SK-N-SH (cell line): ENCODE measurements at regions not wholly inside any gene's neighbourhood (a gene's known extent, or its start where the extent isn't known, plus 50 kb on each side); places are given as distances from the start of the nearest gene placed in this dataset.
"Not testable (repeated sequence)": the region's sequence is repeated elsewhere in the genome, so short reads cannot be mapped to it uniquely, and the experiment has no call there.

Experiments used
- CTCF ChIA-PET: fragments of 300-600, 350-600 bp; formaldehyde crosslinking; extraction: SDS; loops from one replicate; lab custom pipeline; 2021; lab: Yijun Ruan, JAX
- POLR2A ChIA-PET: fragments of 350-600 bp; sonication (Branson Sonifier 250); formaldehyde crosslinking; extraction: SDS; loops from one replicate; lab custom pipeline; 2020; ENCODE audit warnings: antibody characterized with exemption, inconsistent platforms; lab: Yijun Ruan, JAX
- DNase-seq: peaks from one replicate; pipeline ENCODE4 v3.0.0; 2012
- H2AFZ ChIP-seq: fragments of 200-600 bp; sonication (generic); 2 replicates; pipeline ENCODE4 v1.8.1; 2016; ENCODE audit warnings: antibody characterized with exemption, mild to moderate bottlenecking, low read depth
- H3F3A ChIP-seq: fragments of 200-600 bp; sonication (generic); replicated peaks from 2 replicates; pipeline ENCODE3; 2016; ENCODE audit warnings: antibody characterized with exemption, mild to moderate bottlenecking; ENCODE audit not compliant: insufficient read depth
- H3K27ac ChIP-seq, 2 experiments: fragments of 200-500 bp in 1 of 2; fragments of 200-600 bp in 1 of 2; sonication (Bioruptor generic) in 1 of 2; sonication (generic), shearing (Covaris generic) in 1 of 2; 2 replicates each; pipeline versions ENCODE4 v1.5.1 to v1.6.1; 2014 to 2016; ENCODE audit warnings: low read depth in 2 of 2, inconsistent platforms in 1 of 2, low read length in 1 of 2, mild to moderate bottlenecking in 1 of 2, mixed read lengths in 1 of 2
- H3K27me3 ChIP-seq: fragments of 200-600 bp; sonication (generic), shearing (Covaris generic); 2 replicates; pipeline ENCODE4 v1.6.1; 2016; ENCODE audit warnings: mixed run types; ENCODE audit not compliant: insufficient read depth
- H3K36me3 ChIP-seq, 2 experiments: fragments of 200-500 bp in 1 of 2; fragments of 200-600 bp in 1 of 2; sonication (Bioruptor generic) in 1 of 2; sonication (generic) in 1 of 2; replicated peaks in 1 of 2; 2 replicates each; pipeline versions ENCODE3 to v1.5.1; 2014 to 2016; ENCODE audit warnings: low read length in 1 of 2, mild to moderate bottlenecking in 1 of 2; ENCODE audit not compliant: insufficient read depth in 2 of 2, control insufficient read depth in 1 of 2
- H3K4me1 ChIP-seq, 2 experiments: fragments of 200-500 bp in 1 of 2; fragments of 200-600 bp in 1 of 2; sonication (Bioruptor generic) in 1 of 2; sonication (generic), shearing (Covaris generic) in 1 of 2; 2 replicates each; pipeline versions ENCODE4 v1.5.1 to v1.6.1; 2014 to 2016; ENCODE audit warnings: low read depth in 1 of 2, low read length in 1 of 2, mixed run types in 1 of 2; ENCODE audit not compliant: insufficient read depth in 2 of 2, control insufficient read depth in 1 of 2
- H3K4me2 ChIP-seq: fragments of 200-600 bp; sonication (generic), shearing (Covaris generic); 2 replicates; pipeline ENCODE4 v1.6.1; 2017; ENCODE audit warnings: mixed run types
- H3K4me3 ChIP-seq, 2 experiments: fragments of 200-500 bp in 1 of 2; fragments of 200-600 bp in 1 of 2; sonication (Bioruptor generic) in 1 of 2; sonication (generic), shearing (Covaris generic) in 1 of 2; 2 replicates each; pipeline versions ENCODE4 v1.5.1 to v1.8.1; 2014 to 2016; ENCODE audit warnings: low read depth in 2 of 2, inconsistent platforms in 1 of 2, low read length in 1 of 2, mild to moderate bottlenecking in 1 of 2, mixed read lengths in 1 of 2, moderate library complexity in 1 of 2
- H3K79me2 ChIP-seq: fragments of 200-600 bp; sonication (generic); 2 replicates; pipeline ENCODE4 v1.8.1; 2017; ENCODE audit warnings: mild to moderate bottlenecking; ENCODE audit not compliant: insufficient read depth
- H3K9ac ChIP-seq: fragments of 200-600 bp; sonication (generic); 2 replicates; pipeline ENCODE4 v1.6.1; 2017; ENCODE audit warnings: mixed run types
- H3K9me2 ChIP-seq: fragments of 200-600 bp; sonication (generic); 2 replicates; pipeline ENCODE4 v1.6.1; 2017; ENCODE audit warnings: mixed run types
- H3K9me3 ChIP-seq: fragments of 200-600 bp; sonication (generic); 2 replicates; pipeline ENCODE4 v1.6.1; 2017; ENCODE audit warnings: mixed run types, mild to moderate bottlenecking, moderate library complexity
- H4K20me1 ChIP-seq: fragments of 200-600 bp; sonication (generic); 2 replicates; pipeline ENCODE4 v1.6.1; 2017; ENCODE audit warnings: mild to moderate bottlenecking, mixed run types; ENCODE audit not compliant: insufficient read depth
- CTCF ChIP-seq: fragments of 200-600 bp; sonication (generic); IDR thresholded peaks from 2 replicates; pipeline ENCODE4 v1.6.1; 2017; ENCODE audit warnings: antibody characterized with exemption, mild to moderate bottlenecking, moderate library complexity
- ELF1 ChIP-seq: IDR thresholded peaks from 2 replicates; pipeline ENCODE4 v1.4.0; 2012
- EP300 ChIP-seq, 2 experiments: IDR thresholded peaks; 2 replicates each; pipeline versions ENCODE4 v1.4.0 to v1.6.1; 2012; ENCODE audit warnings: borderline replicate concordance in 1 of 2, low read depth in 1 of 2, low read length in 1 of 2
- EZH2phosphoT487 ChIP-seq: fragments of 200-600 bp; sonication (generic); IDR thresholded peaks from 2 replicates; pipeline ENCODE4 v1.6.1; 2017; ENCODE audit warnings: low read depth, mixed run types, mild to moderate bottlenecking, antibody characterized with exemption, moderate library complexity, borderline replicate concordance
- FOSL2 ChIP-seq: IDR thresholded peaks from 2 replicates; pipeline ENCODE4 v1.4.0; 2012; ENCODE audit warnings: low read depth, mild to moderate bottlenecking, moderate library complexity, borderline replicate concordance
- FOXM1 ChIP-seq: IDR thresholded peaks from 2 replicates; pipeline ENCODE4 v1.4.0; 2012; ENCODE audit warnings: low read depth, mild to moderate bottlenecking
- GATA2 ChIP-seq: sonication (generic); formaldehyde crosslinking; IDR thresholded peaks from 2 replicates; pipeline ENCODE4 v1.5.0; 2020; ENCODE audit warnings: mild to moderate bottlenecking, missing genetic modification reagents
- MXI1 ChIP-seq: IDR thresholded peaks from 2 replicates; pipeline ENCODE4 v1.6.1; 2012; ENCODE audit warnings: mild to moderate bottlenecking, low read depth, low read length, improper control_type of control experiment
- NFIC ChIP-seq: IDR thresholded peaks from 2 replicates; pipeline ENCODE4 v1.4.0; 2012; ENCODE audit warnings: borderline replicate concordance
- PBX3 ChIP-seq: IDR thresholded peaks from 2 replicates; pipeline ENCODE4; 2012
- POLR2AphosphoS5 ChIP-seq: IDR thresholded peaks from 2 replicates; pipeline ENCODE4 v1.6.1; 2012; ENCODE audit warnings: low read depth, low read length
- REST ChIP-seq: IDR thresholded peaks from 2 replicates; pipeline ENCODE4 v1.6.1; 2012; ENCODE audit warnings: mild to moderate bottlenecking, low read depth, low read length, moderate library complexity
- RXRA ChIP-seq: IDR thresholded peaks from 2 replicates; pipeline ENCODE4 v1.4.0; 2012; ENCODE audit warnings: low read depth, mild to moderate bottlenecking, borderline replicate concordance
- TCF12 ChIP-seq: IDR thresholded peaks from 2 replicates; pipeline ENCODE4 v1.4.0; 2012
- WGBS: methylation state at CpG from one replicate; pipeline ENCODE4 v1.1.6; 2017; ENCODE audit warnings: low lambda C conversion rate; 5-methylcytosine and 5-hydroxymethylcytosine counted together

GRCh38 chr17:71450657-71451056 lies 670.2 kb upstream of the SOX9 start:
- H3K79me2 ChIP-seq, H3K27ac ChIP-seq, CTCF ChIA-PET, H4K20me1 ChIP-seq, H3K4me2 ChIP-seq, H3K27me3 ChIP-seq, H2AFZ ChIP-seq, H3K9me2 ChIP-seq, DNase-seq, H3K9me3 ChIP-seq, POLR2A ChIA-PET, H3F3A ChIP-seq, H3K4me3 ChIP-seq, H3K36me3 ChIP-seq, H3K9ac ChIP-seq: not testable (repeated sequence)
- peaks cover 0 to 17% of the 10 kb centered on the region in 2 experiments; a peak in 2 of 4 replicates for H3K4me1 ChIP-seq
- 100% methylated on average over 2 of the region's 2 CpGs for WGBS

GRCh38 chr17:71453876-71454422 lies 666.9 kb upstream of the SOX9 start:
- ChIA-PET POLR2A (no interaction called here), CTCF (interaction anchor here (1.2 to 3.4 kb wide), 3 partner anchors 12 to 46 kb away, joined by 4 to 15 read pairs (median 4); no protein-coding TSS in a partner anchor)

GRCh38 chr17:71455219-71455618 lies 665.6 kb upstream of the SOX9 start:
- Histone ChIP-seq H3K36me3 (no peaks in the 10 kb centered on the region), H3K4me2 (no peak overlapping the region), H3K4me1 (peaks cover 0 to 18% of the 10 kb centered on the region in 2 experiments; a peak in 2 of 4 replicates), H2AFZ (no peak overlapping the region), H3K79me2 (no peaks in the 10 kb centered on the region), H3K9me3 (no peaks in the 10 kb centered on the region), H3K9ac (no peak overlapping the region), H3K27me3 (no peaks in the 10 kb centered on the region), H3K4me3 (no peak overlapping the region), H3K27ac (peak overlapping the region; percentile 46 to 76; a peak in 3 of 4 replicates), H4K20me1 (no peaks in the 10 kb centered on the region), H3F3A (peaks cover 5% of the 10 kb centered on the region), H3K9me2 (no peaks in the 10 kb centered on the region)
- DNase-seq = no peak
- CTCF ChIA-PET = interaction anchor here (1.8 to 3.4 kb wide), 2 partner anchors 13 to 18 kb away, joined by 4 to 15 read pairs; no protein-coding TSS in a partner anchor
- 14% methylated on average over 2 of the region's 2 CpGs for WGBS
- POLR2A ChIA-PET = no interaction called here
- TF ChIP-seq MXI1 = no peak
- peak; percentile 38 to 67; a peak in 2 of 4 replicates for TF ChIP-seq EP300 (IDR thresholded peaks at IDR 0.05; ENCODE audit: borderline replicate concordance in 1 of 2, low read depth in 1 of 2, low read length in 1 of 2)
- no peak; the same call in 1 of the 2 replicates for TF ChIP-seq NFIC
- TF ChIP-seq POLR2AphosphoS5 = peak; percentile 71; the same call in 1 of the 2 replicates
- peak; percentile 92 for TF ChIP-seq TCF12
- no peak for TF ChIP-seq RXRA
- TF ChIP-seq PBX3 = peak; percentile 81
- TF ChIP-seq CTCF = no peak
- TF ChIP-seq FOXM1 = no peak
- TF ChIP-seq FOSL2 = peak; percentile 34
- TF ChIP-seq REST = no peak
- no peak for TF ChIP-seq GATA2
- TF ChIP-seq EZH2phosphoT487 = no peak

More at GRCh38 chr17:71453876-71454422, 666.9 kb upstream of the SOX9 start:
- H3K4me1 ChIP-seq = peaks cover 0 to 18% of the 10 kb centered on the region in 2 experiments; a peak in 2 of 4 replicates
- H4K20me1 ChIP-seq = no peaks in the 10 kb centered on the region
- no peaks in the 10 kb centered on the region for H3K36me3 ChIP-seq
- 71% methylated on average over 4 of the region's 4 CpGs for WGBS
- H3F3A ChIP-seq = peaks cover 5% of the 10 kb centered on the region
- H3K9ac ChIP-seq = no peak overlapping the region
- H3K4me3 ChIP-seq = no peak overlapping the region
- H3K4me2 ChIP-seq = no peak overlapping the region
- H3K9me2 ChIP-seq = no peaks in the 10 kb centered on the region
- DNase-seq = no peak
- no peaks in the 10 kb centered on the region for H3K9me3 ChIP-seq
- H2AFZ ChIP-seq = peak overlapping the region; percentile 11; the same call in 1 of the 2 replicates
- peak overlapping the region; percentile 31 to 75; a peak in 3 of 4 replicates for H3K27ac ChIP-seq
- no peaks in the 10 kb centered on the region for H3K27me3 ChIP-seq
- H3K79me2 ChIP-seq = no peaks in the 10 kb centered on the region
- TF ChIP-seq ELF1 (no peak), EP300 (IDR thresholded peaks at IDR 0.05; ENCODE audit: borderline replicate concordance in 1 of 2, low read depth in 1 of 2, low read length in 1 of 2) (peak; percentile 42 to 55; a peak in 2 of 4 replicates), TCF12 (peak; percentile 83)
- TF ChIP-seq, all 33 proteins: peak for 2
